A673 (cell line): ENCODE measurements at regions not wholly inside any gene's neighbourhood (a gene's known extent, or its start where the extent isn't known, plus 50 kb on each side); places are given as distances from the start of the nearest gene placed in this dataset.

Experiments used
- EZH2 ChIP-seq: fragments of 200-600 bp; sonication (generic); IDR thresholded peaks from 2 replicates; pipeline ENCODE4 v1.6.1; 2017; ENCODE audit warnings: borderline replicate concordance, low read depth, mild to moderate bottlenecking, mixed read lengths, antibody characterized with exemption, low read length; ENCODE audit not compliant: poor library complexity, severe bottlenecking
- TF ChIP-seq, protein P1 (sequence below): fragments of 300-800, 200-600 bp; sonication (generic); conservative IDR thresholded peaks from 2 replicates; pipeline ENCODE4 v1.5.1; 2017; ENCODE audit warnings: low read depth, mild to moderate bottlenecking, antibody characterized with exemption, low read length, moderate library complexity, mixed read lengths

DNA sequence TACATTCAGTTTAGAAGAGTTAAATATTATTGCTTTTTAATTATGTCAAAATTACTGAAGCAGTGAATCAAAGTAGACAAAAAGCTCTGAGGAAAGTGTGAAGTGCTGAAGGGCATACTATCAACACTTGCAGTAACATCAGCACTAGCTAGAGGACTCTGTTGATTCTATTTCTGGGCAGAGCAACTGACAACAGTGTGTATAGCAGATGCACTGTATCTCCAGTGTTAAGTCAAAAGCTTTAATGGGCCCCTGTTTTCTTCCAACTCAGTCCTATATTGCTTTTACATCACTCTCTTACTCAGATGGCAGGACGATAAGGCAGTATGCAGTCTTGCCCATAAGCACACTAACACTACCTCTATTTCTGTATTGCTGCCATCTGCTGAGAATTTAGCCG is 435.2 kb upstream of the AMOT start:
- TF ChIP-seq, protein P1, sequence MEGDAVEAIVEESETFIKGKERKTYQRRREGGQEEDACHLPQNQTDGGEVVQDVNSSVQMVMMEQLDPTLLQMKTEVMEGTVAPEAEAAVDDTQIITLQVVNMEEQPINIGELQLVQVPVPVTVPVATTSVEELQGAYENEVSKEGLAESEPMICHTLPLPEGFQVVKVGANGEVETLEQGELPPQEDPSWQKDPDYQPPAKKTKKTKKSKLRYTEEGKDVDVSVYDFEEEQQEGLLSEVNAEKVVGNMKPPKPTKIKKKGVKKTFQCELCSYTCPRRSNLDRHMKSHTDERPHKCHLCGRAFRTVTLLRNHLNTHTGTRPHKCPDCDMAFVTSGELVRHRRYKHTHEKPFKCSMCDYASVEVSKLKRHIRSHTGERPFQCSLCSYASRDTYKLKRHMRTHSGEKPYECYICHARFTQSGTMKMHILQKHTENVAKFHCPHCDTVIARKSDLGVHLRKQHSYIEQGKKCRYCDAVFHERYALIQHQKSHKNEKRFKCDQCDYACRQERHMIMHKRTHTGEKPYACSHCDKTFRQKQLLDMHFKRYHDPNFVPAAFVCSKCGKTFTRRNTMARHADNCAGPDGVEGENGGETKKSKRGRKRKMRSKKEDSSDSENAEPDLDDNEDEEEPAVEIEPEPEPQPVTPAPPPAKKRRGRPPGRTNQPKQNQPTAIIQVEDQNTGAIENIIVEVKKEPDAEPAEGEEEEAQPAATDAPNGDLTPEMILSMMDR: no peak
- TF ChIP-seq EZH2: no peak
